ENCODE measurements at regions not wholly inside any gene's neighbourhood (a gene's known extent, or its start where the extent isn't known, plus 50 kb on each side); places are given as distances from the start of the nearest gene placed in this dataset.

DNA sequence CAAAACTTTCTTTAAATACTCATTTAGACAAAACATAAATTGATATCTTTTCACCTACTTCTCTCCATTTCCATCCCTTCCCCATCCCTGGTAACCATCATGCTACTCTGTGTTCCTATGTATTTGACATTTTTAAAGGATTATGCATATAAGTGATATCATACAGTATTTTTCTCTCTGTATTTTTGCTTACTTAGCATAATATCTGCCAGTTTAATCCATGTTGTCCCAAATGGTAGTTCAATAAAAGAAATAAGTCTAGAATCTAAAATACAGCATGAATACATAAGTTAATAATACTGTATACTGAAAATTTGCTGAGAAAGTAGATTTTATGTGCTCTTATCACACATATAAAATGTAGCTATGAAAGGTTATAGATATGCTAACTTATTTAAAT is 190.3 kb upstream of the NAV3 start:
- ATAC-seq (no peak), DNase-seq (no peak)
- H3K27me3 Mint-ChIP-seq = no peaks in the 10 kb centered on the region
- H3K36me3 Mint-ChIP-seq (ENCODE audit: low read depth) = no peaks in the 10 kb centered on the region
- no peak overlapping the region for H3K4me3 Mint-ChIP-seq
- H3K4me1 Mint-ChIP-seq = no peaks in the 10 kb centered on the region
- no peak overlapping the region for H3K27ac Mint-ChIP-seq
- H3K9me3 ChIP-seq (ENCODE audit: control insufficient read depth, low read length, poor library complexity, severe bottlenecking) = no peaks in the 10 kb centered on the region

- Mint-ChIP-seq H3K36me3 (ENCODE audit: low read depth) (no peaks in the 10 kb centered on the region), H3K27me3 (no peaks in the 10 kb centered on the region), H3K4me1 (no peaks in the 10 kb centered on the region), H3K4me3 (no peak overlapping the region), H3K27ac (no peak overlapping the region)
- ATAC-seq (no peak), DNase-seq (no peak)
- no peaks in the 10 kb centered on the region for H3K9me3 ChIP-seq (ENCODE audit: control insufficient read depth, low read length, poor library complexity, severe bottlenecking)
These were observed 199.8 kb upstream of the NAV3 start for GRCh38 chr12:77630790-77631445.

DNA sequence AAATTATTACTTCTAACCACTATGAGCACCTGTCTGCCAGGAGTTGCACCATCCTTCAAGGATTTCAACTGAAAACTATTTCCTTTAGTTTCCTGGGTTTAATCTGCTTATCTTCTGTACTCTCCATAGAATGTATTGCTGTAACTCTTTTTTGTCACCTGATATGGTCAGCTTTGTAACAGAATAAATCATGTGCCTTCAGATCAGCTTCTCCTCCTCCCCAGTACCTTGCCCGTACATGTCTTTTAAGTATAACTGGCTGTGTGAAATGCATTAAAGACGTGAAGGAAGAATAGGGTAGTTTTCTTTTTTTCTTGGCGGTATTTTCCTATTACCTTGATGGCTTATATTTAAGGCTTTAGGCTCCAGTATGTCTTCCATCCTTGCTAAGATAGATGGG is 200.3 kb upstream of the NAV3 start:
- ATAC-seq (no peak), DNase-seq (no peak)
- H3K36me3 Mint-ChIP-seq (ENCODE audit: low read depth) = no peaks in the 10 kb centered on the region
- H3K4me1 Mint-ChIP-seq = no peaks in the 10 kb centered on the region
- no peak overlapping the region for H3K27ac Mint-ChIP-seq
- H3K27me3 Mint-ChIP-seq = no peaks in the 10 kb centered on the region
- H3K4me3 Mint-ChIP-seq = no peak overlapping the region
- no peaks in the 10 kb centered on the region for H3K9me3 ChIP-seq (ENCODE audit: control insufficient read depth, low read length, poor library complexity, severe bottlenecking)

- no peaks in the 10 kb centered on the region for H3K27me3 Mint-ChIP-seq
- H3K36me3 Mint-ChIP-seq (ENCODE audit: low read depth) = no peaks in the 10 kb centered on the region
- H3K9me3 ChIP-seq (ENCODE audit: control insufficient read depth, low read length, poor library complexity, severe bottlenecking) = no peaks in the 10 kb centered on the region
- H3K4me1 Mint-ChIP-seq = no peaks in the 10 kb centered on the region
- DNase-seq (no peak), ATAC-seq (no peak)
- no peak overlapping the region for H3K27ac Mint-ChIP-seq
- no peak overlapping the region for H3K4me3 Mint-ChIP-seq
These were observed 201.6 kb upstream of the NAV3 start for GRCh38 chr12:77629141-77629540.

GRCh38 chr12:77625441-77625840 is 205.3 kb upstream of the NAV3 start:
- Mint-ChIP-seq H3K4me1 (no peaks in the 10 kb centered on the region), H3K27ac (no peak overlapping the region), H3K27me3 (no peaks in the 10 kb centered on the region), H3K36me3 (ENCODE audit: low read depth) (no peaks in the 10 kb centered on the region), H3K4me3 (no peak overlapping the region)
- ATAC-seq (no peak), DNase-seq (no peak)
- H3K9me3 ChIP-seq (ENCODE audit: control insufficient read depth, low read length, poor library complexity, severe bottlenecking) = no peaks in the 10 kb centered on the region

DNA sequence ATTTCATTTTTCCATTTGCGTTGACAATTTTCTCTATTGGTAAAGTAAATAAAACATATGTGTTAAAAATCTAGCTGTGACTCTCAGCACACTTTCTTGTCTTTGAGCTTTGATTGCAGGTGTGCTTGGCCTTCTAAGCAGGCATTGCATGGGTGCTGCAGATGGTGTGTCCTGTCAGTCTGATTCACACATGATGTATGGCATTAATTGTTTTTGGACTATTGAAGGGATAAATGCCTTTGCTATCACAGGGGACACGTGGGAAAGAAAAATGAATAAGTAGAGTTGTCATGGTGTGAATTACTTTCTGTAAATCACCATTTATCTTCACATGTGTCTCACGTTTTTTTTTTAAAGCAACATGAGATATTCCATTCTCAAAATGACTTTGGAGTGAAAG is 211.3 kb upstream of the NAV3 start:
- no peaks in the 10 kb centered on the region for H3K9me3 ChIP-seq (ENCODE audit: control insufficient read depth, low read length, poor library complexity, severe bottlenecking)

GRCh38 chr12:77617818-77618217 is 212.9 kb upstream of the NAV3 start:
- H3K27ac Mint-ChIP-seq = no peak overlapping the region
- no peaks in the 10 kb centered on the region for H3K36me3 Mint-ChIP-seq (ENCODE audit: low read depth)
- H3K4me1 Mint-ChIP-seq = no peaks in the 10 kb centered on the region
- no peaks in the 10 kb centered on the region for H3K27me3 Mint-ChIP-seq
- no peaks in the 10 kb centered on the region for H3K9me3 ChIP-seq (ENCODE audit: control insufficient read depth, low read length, poor library complexity, severe bottlenecking)
- ATAC-seq (no peak), DNase-seq (no peak)
- no peak overlapping the region for H3K4me3 Mint-ChIP-seq

More for the DNA sequence above, 211.3 kb upstream of the NAV3 start:
- ATAC-seq (no peak), DNase-seq (no peak)
- Mint-ChIP-seq H3K27me3 (no peaks in the 10 kb centered on the region), H3K4me3 (no peak overlapping the region), H3K27ac (no peak overlapping the region), H3K4me1 (no peaks in the 10 kb centered on the region), H3K36me3 (ENCODE audit: low read depth) (no peaks in the 10 kb centered on the region)

DNA sequence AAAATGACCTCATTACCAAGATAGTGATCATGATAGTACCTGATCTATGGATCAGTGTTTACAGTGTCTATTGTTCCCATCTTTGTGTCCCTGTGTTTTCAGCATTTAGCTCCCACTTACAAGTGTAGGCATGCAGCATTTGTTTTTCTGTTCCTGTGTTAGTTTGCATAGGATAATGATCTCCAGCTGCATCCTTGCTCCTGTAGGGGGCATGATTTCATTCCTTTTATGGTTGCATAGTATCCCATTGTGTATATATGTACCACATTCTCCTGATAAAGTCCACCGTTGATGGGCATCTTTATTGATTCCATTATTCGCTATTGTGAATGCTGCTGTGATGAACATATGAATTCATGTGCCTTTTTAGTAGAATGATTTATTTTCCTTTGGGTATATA is 215.4 kb upstream of the NAV3 start:
- no peaks in the 10 kb centered on the region for H3K9me3 ChIP-seq (ENCODE audit: control insufficient read depth, low read length, poor library complexity, severe bottlenecking)
- no peak overlapping the region for H3K4me3 Mint-ChIP-seq
- ATAC-seq (no peak), DNase-seq (no peak)
- H3K27ac Mint-ChIP-seq = no peak overlapping the region
- no peaks in the 10 kb centered on the region for H3K4me1 Mint-ChIP-seq
- H3K36me3 Mint-ChIP-seq (ENCODE audit: low read depth) = no peaks in the 10 kb centered on the region
- no peaks in the 10 kb centered on the region for H3K27me3 Mint-ChIP-seq

GRCh38 chr12:77613411-77613810 is 217.3 kb upstream of the NAV3 start:
- Mint-ChIP-seq H3K4me1 (no peaks in the 10 kb centered on the region), H3K36me3 (ENCODE audit: low read depth) (no peaks in the 10 kb centered on the region), H3K27me3 (no peaks in the 10 kb centered on the region), H3K27ac (no peak overlapping the region), H3K4me3 (no peak overlapping the region)
- no peaks in the 10 kb centered on the region for H3K9me3 ChIP-seq (ENCODE audit: control insufficient read depth, low read length, poor library complexity, severe bottlenecking)
- ATAC-seq (no peak), DNase-seq (no peak)

GRCh38 chr12:77610446-77610845 is 220.2 kb upstream of the NAV3 start:
- no peak overlapping the region for H3K4me3 Mint-ChIP-seq

DNA sequence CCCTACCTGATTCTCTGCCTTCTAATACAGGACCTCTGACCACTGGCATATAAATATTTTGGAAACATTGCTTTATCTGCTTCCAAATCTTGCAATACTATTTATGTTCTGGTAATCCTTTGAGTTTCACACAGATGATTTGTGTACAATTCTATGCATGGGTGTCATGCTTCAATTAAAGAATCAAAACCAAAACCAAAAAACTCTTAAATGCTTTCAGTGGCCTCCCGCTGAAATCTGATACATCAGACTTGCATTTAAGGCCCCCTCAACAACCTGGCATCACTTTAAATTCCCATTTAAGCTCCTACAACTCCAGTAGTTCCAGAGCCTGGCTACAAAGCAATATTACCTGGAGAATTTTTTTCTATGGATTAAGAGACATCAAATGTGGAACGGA is 221.7 kb upstream of the NAV3 start:
- no peaks in the 10 kb centered on the region for H3K36me3 Mint-ChIP-seq (ENCODE audit: low read depth)

More at GRCh38 chr12:77610446-77610845, 220.2 kb upstream of the NAV3 start:
- H3K4me1 Mint-ChIP-seq = no peaks in the 10 kb centered on the region
- DNase-seq (no peak), ATAC-seq (no peak)
- H3K27ac Mint-ChIP-seq = no peak overlapping the region
- no peaks in the 10 kb centered on the region for H3K27me3 Mint-ChIP-seq
- H3K9me3 ChIP-seq (ENCODE audit: control insufficient read depth, low read length, poor library complexity, severe bottlenecking) = no peaks in the 10 kb centered on the region
- H3K36me3 Mint-ChIP-seq (ENCODE audit: low read depth) = no peaks in the 10 kb centered on the region

GRCh38 chr12:77608271-77608824 is 222.3 kb upstream of the NAV3 start:
- Mint-ChIP-seq H3K36me3 (ENCODE audit: low read depth) (no peaks in the 10 kb centered on the region), H3K27ac (no peak overlapping the region), H3K27me3 (no peaks in the 10 kb centered on the region), H3K4me1 (no peaks in the 10 kb centered on the region), H3K4me3 (no peak overlapping the region)
- no peak for DNase-seq
- no peak for ATAC-seq
- H3K9me3 ChIP-seq (ENCODE audit: control insufficient read depth, low read length, poor library complexity, severe bottlenecking) = no peaks in the 10 kb centered on the region

More for the DNA sequence above, 221.7 kb upstream of the NAV3 start:
- no peak for DNase-seq
- no peaks in the 10 kb centered on the region for H3K9me3 ChIP-seq (ENCODE audit: control insufficient read depth, low read length, poor library complexity, severe bottlenecking)
- no peaks in the 10 kb centered on the region for H3K27me3 Mint-ChIP-seq
- no peak overlapping the region for H3K4me3 Mint-ChIP-seq
- H3K4me1 Mint-ChIP-seq = no peaks in the 10 kb centered on the region
- H3K27ac Mint-ChIP-seq = no peak overlapping the region
- no peak for ATAC-seq

- H3K9me3 ChIP-seq (ENCODE audit: control insufficient read depth, low read length, poor library complexity, severe bottlenecking) = no peaks in the 10 kb centered on the region
- Mint-ChIP-seq H3K4me3 (no peak overlapping the region), H3K36me3 (ENCODE audit: low read depth) (no peaks in the 10 kb centered on the region), H3K27me3 (no peaks in the 10 kb centered on the region), H3K4me1 (no peaks in the 10 kb centered on the region), H3K27ac (no peak overlapping the region)
- ATAC-seq (no peak), DNase-seq (no peak)
These were observed 224.3 kb upstream of the NAV3 start for GRCh38 chr12:77606348-77606747.

GRCh38 chr12:77603946-77604345 is 226.7 kb upstream of the NAV3 start:
- no peaks in the 10 kb centered on the region for H3K9me3 ChIP-seq (ENCODE audit: control insufficient read depth, low read length, poor library complexity, severe bottlenecking)
- no peak for ATAC-seq
- H3K4me1 Mint-ChIP-seq = no peaks in the 10 kb centered on the region
- H3K4me3 Mint-ChIP-seq = no peak overlapping the region
- H3K27me3 Mint-ChIP-seq = no peaks in the 10 kb centered on the region
- no peaks in the 10 kb centered on the region for H3K36me3 Mint-ChIP-seq (ENCODE audit: low read depth)
- no peak for DNase-seq
- no peak overlapping the region for H3K27ac Mint-ChIP-seq

All from T-helper 17 cell (primary cell).